ENCODE measurements at regions not wholly inside any gene's neighbourhood (a gene's known extent, or its start where the extent isn't known, plus 50 kb on each side); places are given as distances from the start of the nearest gene placed in this dataset.

GRCh38 chr9:90958328-90958727 is 156.7 kb downstream of the SYK start:
- TF ChIP-seq CTCF (conservative IDR thresholded peaks at IDR 0.05; ENCODE audit: low read depth, low read length) = no peak
- TF ChIP-seq EZH2 (IDR thresholded peaks at IDR 0.05; ENCODE audit: low read length, unreplicated experiment) = no peak
- TF ChIP-seq EZH2phosphoT487 (IDR thresholded peaks at IDR 0.05; ENCODE audit: borderline replicate concordance, low read length) = no peak

Measured in PC-3 (cell line).